ENCODE measurements at regions not wholly inside any gene's neighbourhood (a gene's known extent, or its start where the extent isn't known, plus 50 kb on each side); places are given as distances from the start of the nearest gene placed in this dataset.

DNA sequence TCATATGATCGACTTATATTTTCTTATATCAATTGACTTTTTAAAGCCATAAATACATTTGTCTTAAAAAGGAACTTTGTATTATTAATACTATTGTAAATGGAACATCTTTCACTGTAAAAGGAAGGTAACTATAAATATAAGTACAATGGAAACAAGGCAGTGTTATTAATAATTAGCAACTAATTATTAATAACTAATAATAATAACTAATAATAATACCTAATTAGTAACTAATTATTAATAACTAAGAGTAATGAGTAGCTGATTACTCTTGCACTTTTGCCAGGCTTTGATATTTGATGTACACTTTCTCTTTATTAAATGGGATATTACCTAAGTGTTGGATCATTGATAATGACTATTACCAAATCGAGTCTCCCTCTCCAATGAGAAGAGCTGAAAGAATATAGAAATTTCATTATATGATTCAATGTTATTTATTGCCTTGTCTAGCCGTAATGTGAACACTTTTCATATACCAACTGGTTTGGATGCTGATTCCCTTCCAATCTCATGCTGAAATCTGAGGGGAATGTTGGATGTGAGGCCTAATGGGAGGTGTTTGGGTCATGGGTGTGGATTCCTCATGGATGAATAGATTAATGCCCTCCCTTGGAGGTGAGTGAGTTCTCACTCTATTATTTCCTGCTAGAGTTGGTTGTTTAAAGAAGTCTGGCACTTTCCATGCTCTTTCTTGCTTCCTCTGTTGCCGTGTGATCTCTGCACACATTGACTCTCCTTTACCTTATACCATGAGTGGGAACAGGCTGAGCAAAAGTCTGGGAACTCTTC is 202.1 kb upstream of the ZBTB20 start:
- Mint-ChIP-seq H3K27ac (no peak overlapping the region), H3K9me3 (no peaks in the 10 kb centered on the region), H3K36me3 (ENCODE audit: low read depth) (no peaks in the 10 kb centered on the region), H3K4me3 (no peak overlapping the region), H3K4me1 (ENCODE audit: low read depth) (no peaks in the 10 kb centered on the region), H3K27me3 (ENCODE audit: low read depth) (no peaks in the 10 kb centered on the region)
- no peak for DNase-seq
- intact Hi-C loops (cut with micrococcal nuclease): loop anchor here (10.0 kb wide), 1 partner anchor 466 kb away; no protein-coding TSS in a partner anchor
- CTCF ChIA-PET: no interaction called here

DNA sequence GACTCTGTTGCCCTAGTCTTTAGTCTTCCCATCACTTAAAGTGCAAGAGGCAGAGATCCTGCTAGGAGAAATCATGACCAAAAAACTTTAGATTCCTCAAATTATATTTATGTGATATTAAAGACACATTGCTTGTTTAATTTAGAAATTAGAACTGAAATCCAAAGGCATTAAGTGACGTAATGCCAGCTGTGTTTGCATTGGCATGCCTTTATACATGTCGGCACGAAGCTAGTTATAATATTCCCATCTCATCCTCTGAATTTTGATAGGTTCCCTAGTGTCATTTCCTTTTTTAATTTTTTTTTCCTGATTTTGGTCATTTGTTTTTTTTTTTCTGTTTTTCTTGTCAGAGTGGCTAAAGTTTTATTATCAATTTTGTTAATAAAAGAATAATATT is 203.5 kb upstream of the ZBTB20 start:
- H3K27me3 Mint-ChIP-seq (ENCODE audit: low read depth): no peaks in the 10 kb centered on the region
- no peaks in the 10 kb centered on the region for H3K9me3 Mint-ChIP-seq
- no peak overlapping the region for H3K4me3 Mint-ChIP-seq
- H3K36me3 Mint-ChIP-seq (ENCODE audit: low read depth): no peaks in the 10 kb centered on the region
- DNase-seq: no peak
- intact Hi-C loops (cut with micrococcal nuclease): no loop called here
- H3K4me1 Mint-ChIP-seq (ENCODE audit: low read depth): no peaks in the 10 kb centered on the region
- no peak overlapping the region for H3K27ac Mint-ChIP-seq
- CTCF ChIA-PET: no interaction called here

DNA sequence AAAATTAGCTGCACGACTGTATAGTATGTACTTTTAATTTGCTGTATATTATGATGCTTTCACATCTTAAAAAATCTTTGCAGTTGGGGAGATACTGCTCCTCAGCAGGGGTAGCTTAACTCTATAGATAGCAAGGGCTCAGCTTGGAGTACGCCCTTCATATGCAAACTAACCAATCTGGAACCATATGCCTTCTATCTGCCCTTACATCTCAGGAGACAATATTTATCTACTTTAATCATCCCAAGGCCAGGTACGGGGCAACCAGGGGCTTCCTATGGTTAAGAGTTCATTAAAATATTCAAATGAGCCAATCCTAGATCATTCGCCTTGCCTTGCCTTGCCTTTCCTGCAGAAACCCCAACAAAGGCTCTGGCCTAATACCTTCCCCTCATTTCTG is 204.1 kb upstream of the ZBTB20 start:
- no peak for DNase-seq
- no peaks in the 10 kb centered on the region for H3K27me3 Mint-ChIP-seq (ENCODE audit: low read depth)
- no peak overlapping the region for H3K4me3 Mint-ChIP-seq
- no peaks in the 10 kb centered on the region for H3K4me1 Mint-ChIP-seq (ENCODE audit: low read depth)
- H3K9me3 Mint-ChIP-seq: no peaks in the 10 kb centered on the region
- no peaks in the 10 kb centered on the region for H3K36me3 Mint-ChIP-seq (ENCODE audit: low read depth)
- H3K27ac Mint-ChIP-seq: no peak overlapping the region
- intact Hi-C loops (cut with micrococcal nuclease): no loop called here
- CTCF ChIA-PET: no interaction called here

DNA sequence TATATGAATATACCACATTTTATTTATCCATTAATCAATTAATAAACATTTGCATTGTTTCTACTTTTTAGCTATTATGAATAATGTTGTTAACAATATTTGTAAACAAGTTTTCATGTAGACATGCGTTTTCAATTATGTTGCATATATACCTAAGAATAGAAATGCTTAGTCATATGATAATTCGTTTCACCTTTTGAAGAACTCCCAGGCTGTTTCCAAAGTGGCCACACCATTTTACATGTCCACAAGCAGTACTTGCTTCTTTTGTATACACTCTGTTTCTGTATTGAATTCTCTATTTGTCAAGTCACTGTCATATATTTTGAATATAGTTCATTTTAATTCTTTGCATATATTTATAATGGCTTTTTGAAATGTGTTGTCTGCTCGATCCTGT is 206.9 kb upstream of the ZBTB20 start:
- DNase-seq: no peak
- intact Hi-C loops (cut with micrococcal nuclease): no loop called here
- Mint-ChIP-seq H3K4me3 (no peak overlapping the region), H3K27ac (no peak overlapping the region), H3K9me3 (no peaks in the 10 kb centered on the region), H3K36me3 (ENCODE audit: low read depth) (no peaks in the 10 kb centered on the region), H3K4me1 (ENCODE audit: low read depth) (peaks cover 4% of the 10 kb centered on the region), H3K27me3 (ENCODE audit: low read depth) (no peaks in the 10 kb centered on the region)
- CTCF ChIA-PET: interaction anchor here (0.6 kb wide), 2 partner anchors 33 to 1515 kb away, joined by 4 read pairs; no protein-coding TSS in a partner anchor

DNA sequence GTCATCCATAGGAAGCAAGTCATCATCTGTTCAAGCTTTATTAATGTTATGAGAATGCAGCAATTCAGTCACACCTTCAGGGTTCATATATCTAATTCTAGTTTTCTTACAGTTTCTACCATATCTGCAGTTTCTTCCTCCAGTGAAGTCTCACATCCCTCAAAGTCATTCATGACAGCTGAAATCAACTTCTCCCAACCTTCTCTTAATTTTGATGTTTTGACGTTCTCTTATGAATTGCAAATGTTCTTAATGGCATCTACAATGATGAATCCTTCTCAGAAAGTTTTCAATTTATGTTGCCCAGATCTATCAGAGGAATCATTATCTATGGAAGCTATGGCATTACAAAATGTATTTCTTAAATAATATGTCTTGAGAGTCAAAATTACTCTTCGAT is 210.4 kb upstream of the ZBTB20 start:
- Mint-ChIP-seq H3K36me3 (ENCODE audit: low read depth) (no peaks in the 10 kb centered on the region), H3K4me3 (no peak overlapping the region), H3K9me3 (no peaks in the 10 kb centered on the region), H3K27me3 (ENCODE audit: low read depth) (no peaks in the 10 kb centered on the region), H3K4me1 (ENCODE audit: low read depth) (peaks cover 10% of the 10 kb centered on the region), H3K27ac (no peak overlapping the region)
- intact Hi-C loops (cut with micrococcal nuclease): no loop called here
- CTCF ChIA-PET: no interaction called here
- no peak for DNase-seq

DNA sequence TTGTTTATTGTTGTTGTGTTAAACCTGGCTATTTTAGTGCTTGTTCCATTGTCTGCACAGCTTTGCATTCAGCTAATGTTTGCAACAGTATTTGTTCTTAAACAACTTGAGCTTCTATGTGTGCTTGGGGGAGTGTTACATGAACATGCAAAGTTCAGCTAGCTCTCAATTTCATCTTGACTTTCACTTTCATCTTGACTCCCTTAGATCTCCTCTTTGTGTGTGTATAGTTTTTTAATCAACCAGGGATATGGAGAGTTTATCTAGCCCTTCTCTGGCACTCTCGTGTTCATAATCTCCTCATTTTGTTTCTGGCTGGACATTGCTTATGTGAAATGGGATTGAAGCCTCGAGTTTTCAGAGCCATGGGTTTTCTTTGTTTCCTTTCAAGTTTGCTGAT is 212.4 kb upstream of the ZBTB20 start:
- Mint-ChIP-seq H3K4me1 (ENCODE audit: low read depth) (peaks cover 10% of the 10 kb centered on the region), H3K9me3 (no peaks in the 10 kb centered on the region), H3K36me3 (ENCODE audit: low read depth) (no peaks in the 10 kb centered on the region), H3K4me3 (no peak overlapping the region), H3K27ac (no peak overlapping the region), H3K27me3 (ENCODE audit: low read depth) (no peaks in the 10 kb centered on the region)
- no peak for DNase-seq
- CTCF ChIA-PET: no interaction called here
- intact Hi-C loops (cut with micrococcal nuclease): no loop called here

DNA sequence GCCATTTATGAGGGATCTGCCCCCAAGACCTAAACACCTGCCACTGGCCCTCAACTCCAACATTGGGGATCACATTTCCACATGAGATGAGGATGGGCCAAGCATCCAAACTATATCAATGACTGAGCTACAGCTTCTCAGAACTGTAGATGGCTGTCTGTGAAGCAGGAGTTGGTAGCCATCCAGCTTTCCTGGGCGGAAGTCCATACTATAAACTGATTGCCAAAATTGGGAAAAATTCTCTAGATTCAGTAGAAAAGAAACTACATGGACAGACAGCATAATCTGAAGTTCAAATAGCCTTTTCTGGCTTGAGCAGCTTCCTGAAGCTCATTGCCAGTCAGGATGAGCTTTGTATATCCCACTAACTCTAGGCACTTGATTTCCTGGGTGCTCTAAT is 214.7 kb upstream of the ZBTB20 start:
- Mint-ChIP-seq H3K4me1 (ENCODE audit: low read depth) (peaks cover 10% of the 10 kb centered on the region), H3K9me3 (no peaks in the 10 kb centered on the region), H3K27me3 (ENCODE audit: low read depth) (no peaks in the 10 kb centered on the region), H3K4me3 (no peak overlapping the region), H3K27ac (no peak overlapping the region), H3K36me3 (ENCODE audit: low read depth) (no peaks in the 10 kb centered on the region)
- CTCF ChIA-PET: no interaction called here
- intact Hi-C loops (cut with micrococcal nuclease): no loop called here
- no peak for DNase-seq

DNA sequence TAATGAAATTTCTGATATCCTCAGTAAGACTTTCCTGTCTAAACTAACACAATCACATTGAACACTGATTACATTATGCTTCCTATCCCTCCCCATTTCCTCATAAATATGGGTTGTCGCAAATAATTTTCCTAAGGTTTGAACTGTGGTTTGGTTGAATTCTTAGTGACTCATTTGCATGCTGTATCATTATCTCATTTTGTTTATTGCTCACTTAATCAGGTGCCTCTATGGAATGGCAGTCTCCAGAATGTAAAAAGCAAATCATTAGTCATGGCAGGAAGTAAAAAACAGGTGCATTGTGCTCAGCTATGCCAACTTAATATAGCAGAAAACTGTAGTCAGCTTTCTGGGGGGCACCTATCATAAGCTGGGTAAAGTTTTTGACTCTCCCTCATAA is 216.0 kb upstream of the ZBTB20 start:
- H3K27ac Mint-ChIP-seq: no peak overlapping the region
- no peaks in the 10 kb centered on the region for H3K27me3 Mint-ChIP-seq (ENCODE audit: low read depth)
- intact Hi-C loops (cut with micrococcal nuclease): no loop called here
- H3K4me3 Mint-ChIP-seq: no peak overlapping the region
- no peaks in the 10 kb centered on the region for H3K36me3 Mint-ChIP-seq (ENCODE audit: low read depth)
- H3K4me1 Mint-ChIP-seq (ENCODE audit: low read depth): peaks cover 10% of the 10 kb centered on the region
- no peak for DNase-seq
- CTCF ChIA-PET: no interaction called here
- no peaks in the 10 kb centered on the region for H3K9me3 Mint-ChIP-seq

DNA sequence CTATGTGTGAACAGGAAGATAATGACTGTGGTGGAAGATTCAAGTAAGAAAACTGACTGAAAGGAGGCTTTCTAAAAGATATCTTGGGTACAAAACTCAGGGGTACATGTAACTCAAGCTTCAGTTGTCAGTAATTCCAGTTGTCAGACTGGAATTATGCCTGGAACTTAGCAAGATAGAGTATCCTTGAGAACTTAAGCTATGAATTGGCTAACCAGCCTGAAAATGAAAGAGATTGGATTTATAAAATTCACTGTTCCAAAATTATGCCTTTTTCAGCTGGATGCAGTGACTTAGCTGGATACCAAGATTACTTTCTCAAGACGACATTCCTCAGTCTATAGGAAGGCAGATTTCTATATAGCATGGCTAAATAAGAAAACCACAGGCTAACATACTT is 221.9 kb upstream of the ZBTB20 start:
- Mint-ChIP-seq H3K4me3 (no peak overlapping the region), H3K9me3 (no peaks in the 10 kb centered on the region)
- CTCF ChIA-PET: no interaction called here

DNA sequence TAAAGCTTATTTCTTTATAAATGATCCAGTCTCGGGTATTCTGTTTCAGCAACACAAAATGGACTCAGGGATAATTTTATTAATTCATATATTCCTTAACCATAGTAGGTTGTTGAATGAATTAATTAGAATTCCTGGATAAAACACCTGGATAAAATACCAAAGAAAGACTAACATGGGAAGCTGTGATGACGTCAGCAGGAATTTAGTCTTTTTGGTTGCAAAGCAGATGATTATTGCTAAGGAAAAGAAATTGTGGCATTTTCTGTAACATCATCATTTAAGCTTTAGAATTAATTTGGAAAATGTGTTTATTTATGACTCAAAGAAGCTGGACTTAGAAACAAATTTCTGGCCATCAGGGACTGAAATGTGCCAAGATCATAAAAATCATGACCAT is 228.3 kb upstream of the ZBTB20 start:
- DNase-seq: no peak
- intact Hi-C loops (cut with micrococcal nuclease): no loop called here
- H3K27me3 Mint-ChIP-seq (ENCODE audit: low read depth): no peaks in the 10 kb centered on the region
- CTCF ChIA-PET: interaction anchor here (0.6 kb wide), 1 partner anchor 1130 kb away, joined by 3 read pairs; no protein-coding TSS in a partner anchor
- no peaks in the 10 kb centered on the region for H3K9me3 Mint-ChIP-seq
- H3K27ac Mint-ChIP-seq: no peak overlapping the region
- H3K4me1 Mint-ChIP-seq (ENCODE audit: low read depth): no peaks in the 10 kb centered on the region
- no peak overlapping the region for H3K4me3 Mint-ChIP-seq
- H3K36me3 Mint-ChIP-seq (ENCODE audit: low read depth): no peaks in the 10 kb centered on the region

More for the DNA sequence above, 221.9 kb upstream of the ZBTB20 start:
- Mint-ChIP-seq H3K27ac (no peak overlapping the region), H3K27me3 (ENCODE audit: low read depth) (no peaks in the 10 kb centered on the region), H3K36me3 (ENCODE audit: low read depth) (no peaks in the 10 kb centered on the region), H3K4me1 (ENCODE audit: low read depth) (no peaks in the 10 kb centered on the region)
- no peak for DNase-seq
- intact Hi-C loops (cut with micrococcal nuclease): no loop called here

DNA sequence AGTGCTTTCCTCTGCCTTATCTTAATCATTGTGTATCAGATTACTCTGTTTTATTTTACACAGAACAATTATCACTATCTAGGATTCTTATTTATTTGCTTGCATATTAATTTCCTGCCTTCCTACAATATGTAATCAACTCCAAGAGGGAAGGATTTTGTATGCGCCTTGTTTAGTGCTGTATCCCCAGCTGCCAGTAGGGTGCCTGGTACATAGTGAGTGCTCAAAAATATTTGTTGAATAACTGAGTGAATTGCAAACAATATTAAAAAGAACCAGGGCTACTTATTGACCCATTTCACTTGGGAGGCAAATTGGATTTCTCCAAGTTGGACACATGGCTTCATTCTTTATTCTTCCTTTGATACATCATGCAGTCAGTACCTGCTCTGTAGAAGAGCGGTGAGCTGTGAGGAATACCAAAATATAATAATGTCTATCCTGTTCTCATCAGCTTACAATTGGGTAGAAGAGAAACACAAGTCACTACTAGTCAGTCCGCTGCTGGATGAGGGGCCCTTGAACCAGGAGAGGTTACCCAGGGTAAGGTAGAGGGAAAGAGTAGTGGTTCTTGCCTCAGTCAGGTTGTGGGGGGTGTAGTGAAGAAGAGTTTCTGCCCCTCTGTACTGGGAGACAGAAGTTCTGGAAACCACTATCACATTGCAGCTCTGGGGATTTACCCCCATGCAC is 233.9 kb upstream of the ZBTB20 start:
- CTCF ChIA-PET: no interaction called here
- no peaks in the 10 kb centered on the region for H3K4me1 Mint-ChIP-seq (ENCODE audit: low read depth)

DNA sequence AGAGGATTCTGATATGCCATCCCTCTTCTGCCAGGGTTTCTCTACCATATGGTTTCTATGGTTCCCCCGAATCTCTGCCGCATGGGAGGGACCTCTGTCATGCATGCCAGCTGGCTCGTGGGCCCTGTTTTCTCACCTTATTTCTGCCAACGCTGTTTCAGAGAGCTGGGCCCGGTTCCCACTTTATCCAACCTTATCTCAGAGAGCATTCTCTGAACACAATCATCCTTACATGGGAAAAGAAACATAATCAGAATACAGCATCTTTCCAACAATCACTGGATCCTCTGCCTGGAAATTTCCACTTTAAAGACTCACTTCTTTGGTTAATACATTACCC is 234.5 kb upstream of the ZBTB20 start:
- CTCF ChIA-PET: no interaction called here
- no peak overlapping the region for H3K27ac Mint-ChIP-seq
- no peaks in the 10 kb centered on the region for H3K27me3 Mint-ChIP-seq (ENCODE audit: low read depth)
- no peak overlapping the region for H3K4me3 Mint-ChIP-seq
- H3K4me1 Mint-ChIP-seq (ENCODE audit: low read depth): no peaks in the 10 kb centered on the region
- no peaks in the 10 kb centered on the region for H3K36me3 Mint-ChIP-seq (ENCODE audit: low read depth)
- no peaks in the 10 kb centered on the region for H3K9me3 Mint-ChIP-seq
- DNase-seq: no peak
- intact Hi-C loops (cut with micrococcal nuclease): no loop called here

More for the DNA sequence above, 233.9 kb upstream of the ZBTB20 start:
- H3K27ac Mint-ChIP-seq: no peak overlapping the region
- no peaks in the 10 kb centered on the region for H3K27me3 Mint-ChIP-seq (ENCODE audit: low read depth)
- intact Hi-C loops (cut with micrococcal nuclease): no loop called here
- DNase-seq: no peak
- H3K9me3 Mint-ChIP-seq: no peaks in the 10 kb centered on the region
- no peaks in the 10 kb centered on the region for H3K36me3 Mint-ChIP-seq (ENCODE audit: low read depth)
- H3K4me3 Mint-ChIP-seq: no peak overlapping the region

DNA sequence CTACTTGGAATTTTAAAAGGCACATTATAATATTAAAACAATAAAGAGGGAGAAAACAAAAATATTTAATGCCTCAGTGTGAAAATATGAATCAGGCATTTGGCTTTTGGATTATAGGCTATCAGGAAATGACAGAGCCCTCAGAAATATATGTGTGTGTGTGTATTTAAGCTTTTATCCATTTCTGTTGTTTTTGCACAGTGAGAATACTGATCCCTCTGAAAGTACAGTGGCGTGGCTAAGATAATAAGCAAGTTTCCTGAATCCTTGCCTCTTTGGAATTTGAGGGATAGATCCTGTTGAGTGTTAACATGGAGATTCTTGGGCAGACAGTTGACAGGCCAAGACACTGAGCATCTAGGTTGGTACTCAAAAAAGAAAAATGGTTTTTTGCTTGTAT is 234.8 kb upstream of the ZBTB20 start:
- CTCF ChIA-PET: interaction anchor here (0.6 kb wide), 1 partner anchor 229 kb away, joined by 5 read pairs; no protein-coding TSS in a partner anchor
- H3K36me3 Mint-ChIP-seq (ENCODE audit: low read depth): no peaks in the 10 kb centered on the region
- H3K4me1 Mint-ChIP-seq (ENCODE audit: low read depth): no peaks in the 10 kb centered on the region
- intact Hi-C loops (cut with micrococcal nuclease): no loop called here
- no peak overlapping the region for H3K4me3 Mint-ChIP-seq
- no peaks in the 10 kb centered on the region for H3K9me3 Mint-ChIP-seq
- no peaks in the 10 kb centered on the region for H3K27me3 Mint-ChIP-seq (ENCODE audit: low read depth)
- H3K27ac Mint-ChIP-seq: no peak overlapping the region
- DNase-seq: no peak

Measured in activated naive CD4-positive, alpha-beta T cell treated with anti-CD3 and anti-CD28 coated beads for 36 hours (primary cell).